NCI-H1092 (cell line): ENCODE measurements at regions not wholly inside any gene's neighbourhood (a gene's known extent, or its start where the extent isn't known, plus 50 kb on each side); places are given as distances from the start of the nearest gene placed in this dataset.
A peak's percentile ranks its signal among the peaks of the same experiment; 100 is the strongest.

Experiments
- DNase-seq: peaks from one replicate; lab custom pipeline; 2025; lab: John Stamatoyannopoulos, UW

DNA sequence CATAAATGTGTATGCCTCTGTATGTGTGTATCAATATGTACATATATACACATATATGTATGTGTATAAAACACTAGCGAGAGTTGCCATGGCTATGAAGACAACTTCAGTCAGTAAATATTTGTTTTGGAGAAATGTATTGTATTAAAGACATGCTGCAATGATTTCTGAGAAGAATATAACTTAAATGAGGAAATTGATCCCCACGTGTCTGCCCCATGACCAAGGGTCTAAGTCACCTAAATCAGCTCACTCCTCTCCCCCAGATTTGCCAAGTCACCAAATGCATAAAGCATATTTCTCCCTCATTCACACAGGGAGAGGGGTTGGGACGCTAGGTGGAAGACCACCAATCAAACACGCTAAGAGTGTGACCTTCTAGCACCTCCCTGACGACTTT is 58.3 kb upstream of the LYST start:
- DNase-seq = no peak

DNA sequence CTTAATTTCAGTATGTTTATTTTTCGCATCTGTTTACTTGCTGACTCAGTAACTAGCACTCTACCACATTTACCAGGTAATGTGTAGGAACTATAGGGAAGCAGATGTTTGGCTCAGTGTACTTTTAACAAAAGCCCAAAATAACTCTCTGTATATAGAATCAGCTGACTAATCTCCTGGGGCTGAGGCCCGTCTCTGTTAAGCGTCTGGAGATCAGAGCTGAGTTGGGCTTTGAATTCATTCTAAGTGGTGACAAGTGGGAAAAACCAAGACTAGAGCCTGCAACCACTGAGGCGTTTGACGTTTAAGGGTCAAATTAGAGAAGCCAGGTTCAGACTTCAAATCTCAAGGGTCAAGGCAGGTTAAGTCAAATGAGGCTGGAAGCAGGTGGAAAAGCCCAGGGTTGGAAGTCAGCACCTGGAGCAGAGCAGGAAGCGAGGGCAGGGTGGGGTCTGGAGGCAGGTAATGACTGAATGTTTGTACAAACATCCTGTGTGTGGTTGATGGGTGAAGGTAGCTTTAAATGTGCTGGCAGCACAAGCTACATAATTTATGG is 56.8 kb upstream of the LYST start:
- DNase-seq = no peak

- no peak for DNase-seq
These were observed 54.1 kb upstream of the LYST start for GRCh38 chr1:235920596-235921375.

- peak; percentile 46 for DNase-seq
These were observed 53.2 kb upstream of the LYST start for GRCh38 chr1:235919833-235920441.

DNA sequence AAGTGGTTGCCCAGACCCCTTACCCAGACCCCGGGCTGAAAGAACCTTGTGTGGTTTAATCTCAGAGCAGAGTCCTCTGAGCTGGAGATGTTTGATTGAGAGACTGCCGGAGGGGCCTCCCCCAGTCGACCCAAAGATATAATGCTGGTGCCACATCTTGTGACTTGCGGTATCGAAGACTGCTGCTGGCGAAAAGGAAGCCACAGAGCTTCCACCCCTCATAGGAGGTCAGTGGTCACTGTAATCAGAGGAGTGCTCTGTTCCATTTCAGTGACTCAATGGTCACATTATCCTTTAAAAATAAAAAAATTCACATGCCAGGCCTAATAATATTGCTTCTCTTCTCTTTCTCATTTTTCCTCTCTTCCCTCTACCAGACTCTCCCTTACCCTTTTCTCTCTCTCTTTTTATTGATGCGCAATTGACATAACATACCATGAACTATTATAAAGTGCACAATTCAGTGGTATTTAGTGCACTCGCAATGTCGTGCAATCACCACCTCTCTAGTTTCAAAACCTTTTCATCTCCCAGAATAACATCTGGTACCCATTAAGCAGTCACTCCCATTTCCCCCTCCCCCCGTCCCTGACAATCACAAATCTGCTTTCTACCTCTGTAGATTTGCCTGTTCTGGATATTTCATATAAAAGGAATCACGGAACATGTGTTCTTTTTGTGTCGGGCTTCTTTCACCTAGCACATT is 52.6 kb upstream of the LYST start:
- DNase-seq = no peak

DNA sequence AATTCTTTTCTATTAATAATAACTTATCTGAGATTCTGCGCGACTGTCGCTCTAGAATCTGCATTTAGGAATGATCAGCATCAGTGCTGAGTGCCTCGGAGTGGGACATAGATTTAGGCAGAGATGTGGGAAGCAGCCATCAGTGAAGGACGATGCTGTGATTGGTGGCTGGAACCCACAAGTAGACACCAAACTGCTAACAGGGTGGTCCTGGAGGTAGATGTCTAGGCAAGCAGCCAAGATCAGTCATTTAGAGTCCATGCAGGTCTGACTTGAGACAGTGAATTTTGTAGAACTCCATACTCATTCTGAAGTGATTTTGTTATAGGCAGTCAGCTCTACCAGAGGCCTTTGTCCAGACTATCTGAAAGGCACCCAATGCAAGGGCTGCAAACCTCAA is 51.8 kb upstream of the LYST start:
- no peak for DNase-seq

DNA sequence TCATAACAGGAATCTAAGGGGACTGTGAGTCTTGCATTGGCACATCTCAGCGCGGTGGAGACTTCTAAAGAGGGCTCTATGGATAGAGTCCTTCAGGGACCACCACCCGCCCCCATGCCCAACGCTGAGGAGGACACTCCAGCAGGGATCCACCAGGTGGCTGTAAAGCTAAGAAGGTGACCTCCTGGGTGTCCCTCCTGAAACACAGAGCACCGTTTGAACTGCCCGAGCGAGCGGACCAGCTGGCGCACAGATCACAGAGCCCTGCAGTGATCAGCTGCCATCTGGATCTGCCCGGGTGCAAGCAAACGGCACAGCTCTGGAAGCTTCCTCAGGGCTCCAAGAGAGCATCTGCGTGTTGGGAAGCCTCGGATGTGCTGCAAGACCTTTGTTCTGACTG is 51.3 kb upstream of the LYST start:
- DNase-seq = peak; percentile 39

DNA sequence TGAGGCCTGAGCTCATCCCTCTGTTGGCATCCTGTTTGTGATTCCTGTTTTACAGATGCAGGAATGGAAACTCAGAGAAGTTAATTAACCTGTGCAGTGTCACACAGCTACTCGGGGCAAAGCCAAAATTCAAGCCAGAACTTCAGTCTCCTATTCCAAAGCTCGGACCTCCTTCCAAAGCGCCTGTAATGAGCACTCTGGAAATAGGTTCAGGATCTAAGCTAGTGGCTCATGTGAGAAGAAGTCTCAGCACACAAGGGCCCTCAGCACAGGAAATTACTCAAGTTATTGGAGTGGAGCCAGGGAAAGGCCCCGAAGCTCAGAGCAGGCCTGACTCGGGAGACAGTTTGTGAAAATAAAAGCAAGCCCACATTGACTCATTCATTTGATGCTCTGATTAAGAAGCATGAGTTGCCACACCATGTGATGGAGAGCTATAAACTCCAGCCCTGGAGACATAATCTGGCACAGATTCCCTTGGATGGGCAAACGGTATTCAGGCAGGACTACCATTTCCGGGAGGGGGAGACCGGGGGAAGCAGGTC is 50.6 kb upstream of the LYST start:
- DNase-seq = peak; percentile 35
